NCI-H146 treated with DMSO at 0.1 percent for 48 hours (cell line): ENCODE measurements at regions not wholly inside any gene's neighbourhood (a gene's known extent, or its start where the extent isn't known, plus 50 kb on each side); places are given as distances from the start of the nearest gene placed in this dataset.
"Not testable (repeated sequence)": the region's sequence is repeated elsewhere in the genome, so short reads cannot be mapped to it uniquely, and the experiment has no call there.

Experiments
- DNase-seq: peaks from one replicate; lab custom pipeline; 2025; ENCODE audit not compliant: unreplicated experiment; lab: John Stamatoyannopoulos, UW

DNA sequence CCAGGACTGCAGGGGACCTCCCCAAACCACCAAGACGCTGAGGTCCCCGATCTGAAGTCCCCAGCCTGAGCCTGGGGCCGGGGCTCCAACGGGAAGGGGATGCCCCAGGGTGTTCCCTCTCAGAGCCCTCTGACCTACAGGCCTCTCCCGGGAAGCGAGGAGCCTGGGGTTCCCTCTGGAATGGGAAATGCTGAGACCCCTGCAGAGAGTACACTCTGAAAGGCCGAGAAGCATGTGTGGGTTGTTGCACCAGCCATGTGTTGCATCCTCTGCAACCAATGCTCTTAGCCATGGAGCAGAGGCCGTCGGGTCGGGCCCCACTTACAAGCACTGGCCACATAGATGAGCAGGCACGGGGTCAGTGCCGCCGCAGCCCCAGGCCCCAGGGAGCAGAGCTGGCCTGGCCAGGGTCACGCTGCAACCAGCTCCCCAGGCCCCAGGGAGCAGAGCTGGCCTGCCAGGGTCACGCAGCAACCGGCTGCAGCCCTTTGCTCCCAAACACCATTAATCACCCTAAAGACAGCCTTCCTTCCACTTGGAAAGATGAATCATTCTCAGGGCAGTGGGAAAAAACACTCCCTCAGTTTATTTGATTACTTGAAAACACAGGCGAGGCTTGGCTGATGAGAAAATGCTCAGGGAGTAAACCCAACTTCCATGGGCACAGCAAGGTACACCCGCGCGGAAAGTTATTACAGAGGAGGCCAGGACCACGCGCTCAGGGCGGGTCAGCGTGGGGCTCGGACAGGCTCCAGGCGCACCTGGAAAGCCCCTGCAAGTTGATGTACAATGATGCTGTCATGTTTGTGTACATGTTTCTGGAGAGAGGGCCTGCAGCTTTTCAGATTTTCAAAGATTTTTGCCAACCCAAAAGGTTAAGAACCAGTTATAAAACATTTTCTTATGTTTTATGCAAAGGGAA lies 78.0 kb upstream of the AFDN start:
- DNase-seq, result no peak

DNA sequence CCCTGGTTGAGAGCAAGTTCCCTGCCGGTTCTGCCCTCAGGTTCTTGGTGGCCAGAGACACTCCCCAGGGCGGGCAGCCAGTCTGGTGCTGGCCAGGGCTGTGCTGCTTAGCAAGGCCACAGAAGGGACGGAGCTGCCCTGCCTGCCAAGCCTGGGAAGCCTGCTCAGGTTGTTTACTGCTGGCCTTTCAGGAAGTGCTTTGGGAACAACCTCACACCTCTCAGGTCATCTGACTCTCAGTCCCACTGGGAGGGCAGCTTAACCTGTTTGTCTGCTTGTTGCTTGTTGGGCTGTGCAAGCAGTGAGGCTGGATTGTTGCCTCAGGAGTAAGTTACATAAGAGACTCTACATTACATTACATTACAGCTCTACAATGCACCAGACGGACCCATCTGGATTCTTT lies 75.8 kb upstream of the AFDN start:
- no peak for DNase-seq

DNA sequence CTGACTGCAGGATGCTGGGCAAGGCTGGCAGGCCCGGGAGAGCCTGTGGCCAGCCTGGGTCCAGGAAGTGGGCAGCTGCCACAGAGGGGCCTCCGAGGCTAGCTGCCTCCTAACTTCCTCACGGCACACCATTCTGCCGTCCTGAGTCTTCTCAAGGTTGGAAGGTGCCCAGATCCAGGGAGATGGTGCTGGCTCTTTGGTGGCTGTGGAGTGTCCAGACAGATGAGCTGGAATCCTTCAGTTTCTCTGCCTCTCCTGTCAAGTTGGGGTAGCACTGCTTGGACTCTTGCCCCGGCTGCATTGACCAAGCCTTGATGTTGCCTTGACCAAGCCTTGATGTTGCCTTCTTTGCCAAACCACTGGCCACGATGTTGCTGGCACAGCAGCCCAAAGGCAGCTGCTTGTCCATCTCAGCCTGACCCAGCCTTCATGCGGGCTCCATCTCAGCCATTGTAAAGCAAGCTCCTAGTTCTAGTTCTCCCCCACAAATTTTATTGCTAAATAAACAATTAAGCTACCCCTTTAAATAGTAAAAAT lies 75.1 kb upstream of the AFDN start:
- no peak for DNase-seq

DNA sequence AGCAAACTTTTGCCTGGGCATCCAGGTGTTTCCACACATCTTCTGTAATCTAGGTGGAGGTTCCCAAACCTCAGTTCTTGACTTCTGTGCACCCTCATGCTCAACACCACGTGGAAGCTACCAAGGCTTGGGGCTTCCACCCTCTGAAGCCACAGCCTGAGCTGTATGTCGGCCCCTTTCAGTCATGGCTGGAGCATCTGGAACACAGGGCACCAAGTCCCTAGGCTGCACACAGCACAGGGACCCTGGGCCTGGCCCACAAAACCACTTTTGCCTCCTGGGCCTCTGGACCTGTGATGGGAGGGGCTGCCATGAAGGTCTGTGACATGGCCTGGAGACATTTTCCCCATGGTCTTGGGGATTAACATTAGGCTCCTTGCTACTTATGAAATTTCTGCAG lies 73.4 kb upstream of the AFDN start:
- not testable (repeated sequence) for DNase-seq

DNA sequence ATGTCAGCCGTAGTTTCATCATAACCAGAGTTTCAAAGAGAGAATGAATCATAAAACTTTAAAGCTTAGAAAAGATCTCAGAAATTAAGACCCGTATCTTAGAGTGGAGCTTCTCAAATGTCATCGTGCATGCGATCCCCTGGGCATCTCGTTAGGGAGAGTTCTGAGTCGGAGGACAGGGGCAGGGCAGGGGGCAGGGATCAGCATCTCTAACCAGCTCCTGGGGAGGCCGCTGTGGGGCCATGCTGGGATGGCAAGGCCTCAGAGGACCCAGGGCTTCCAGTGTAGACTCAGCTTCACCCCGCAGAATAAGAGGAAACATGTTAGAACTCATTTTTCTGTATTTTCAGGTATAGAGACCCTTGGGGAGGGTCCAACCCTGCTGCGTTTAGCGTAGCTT lies 72.0 kb upstream of the AFDN start:
- no peak for DNase-seq

DNA sequence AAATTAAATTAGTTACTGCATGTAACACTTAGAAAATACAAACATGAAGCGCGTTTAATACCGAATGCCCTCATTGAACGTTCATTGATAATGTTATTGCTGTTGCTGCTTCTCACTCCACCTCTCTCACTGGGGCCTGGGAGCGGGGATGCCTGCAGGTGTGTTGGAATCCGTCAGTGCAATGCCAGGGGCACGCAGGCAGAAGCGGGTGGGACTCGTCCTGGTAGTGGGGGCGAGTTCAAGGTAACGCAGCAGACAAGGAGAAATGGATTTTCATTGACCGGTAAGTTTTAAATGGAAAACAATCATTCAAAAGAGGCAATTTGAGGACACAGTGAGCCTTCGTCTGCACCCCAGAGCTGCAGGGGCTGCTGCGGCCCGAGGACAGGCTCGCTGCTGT lies 71.2 kb upstream of the AFDN start:
- no peak for DNase-seq

DNA sequence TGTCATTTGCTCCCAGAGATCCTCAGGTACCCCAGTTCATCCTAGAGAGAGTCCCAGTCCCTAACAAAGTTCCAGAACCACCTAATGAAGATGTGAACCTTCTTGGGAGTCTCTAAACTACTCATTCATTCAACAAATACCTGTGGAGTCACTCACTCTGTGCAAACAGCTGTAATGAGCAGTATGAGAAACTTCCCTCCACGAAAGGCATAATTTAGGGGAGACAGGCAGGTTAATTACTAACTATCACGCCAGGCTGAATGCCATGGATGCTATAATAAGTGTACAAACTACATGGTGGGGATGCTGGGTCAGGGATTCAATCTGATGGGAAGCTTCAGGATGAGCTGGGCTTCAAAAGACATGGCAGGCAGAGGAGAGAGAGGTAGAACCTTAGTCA lies 70.1 kb upstream of the AFDN start:
- DNase-seq, result no peak

DNA sequence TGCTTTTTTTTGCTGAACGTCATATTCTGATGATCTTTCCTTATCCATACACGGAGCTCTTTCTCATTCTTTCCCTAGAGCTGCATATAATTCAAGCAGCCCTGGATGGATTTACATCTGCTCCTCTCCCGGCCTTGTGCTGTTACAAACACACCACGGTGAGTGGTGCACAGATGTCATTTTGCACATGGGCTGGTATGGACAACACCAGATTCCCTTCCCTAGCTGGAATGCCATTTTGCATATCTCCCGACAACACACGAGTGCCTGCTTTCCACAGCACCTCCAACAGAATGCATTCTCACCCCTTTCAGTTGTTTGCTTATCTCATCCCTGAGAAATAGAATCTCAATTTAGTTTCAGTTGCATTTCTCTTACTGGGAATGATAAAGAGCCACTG lies 69.5 kb upstream of the AFDN start:
- no peak for DNase-seq

DNA sequence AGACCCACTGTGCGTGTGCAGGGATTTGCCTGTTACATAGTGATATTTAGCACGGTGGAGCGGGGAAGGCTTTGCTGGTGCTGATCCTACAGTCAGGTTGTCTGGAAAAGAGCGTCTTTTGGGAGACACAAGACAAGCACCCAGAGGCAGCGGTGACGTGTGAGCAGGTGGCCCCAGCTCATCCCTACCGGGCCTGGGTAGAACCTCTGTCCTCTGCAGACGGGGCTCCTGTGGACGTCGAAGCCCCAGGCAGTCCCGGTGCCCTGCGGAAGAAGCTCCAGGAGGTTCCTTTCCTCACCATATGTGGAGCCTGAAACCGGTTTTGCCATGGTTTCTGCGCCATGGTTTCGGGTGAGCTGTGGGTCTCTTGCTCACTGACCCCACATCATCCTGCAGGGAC lies 68.9 kb upstream of the AFDN start:
- no peak for DNase-seq

DNA sequence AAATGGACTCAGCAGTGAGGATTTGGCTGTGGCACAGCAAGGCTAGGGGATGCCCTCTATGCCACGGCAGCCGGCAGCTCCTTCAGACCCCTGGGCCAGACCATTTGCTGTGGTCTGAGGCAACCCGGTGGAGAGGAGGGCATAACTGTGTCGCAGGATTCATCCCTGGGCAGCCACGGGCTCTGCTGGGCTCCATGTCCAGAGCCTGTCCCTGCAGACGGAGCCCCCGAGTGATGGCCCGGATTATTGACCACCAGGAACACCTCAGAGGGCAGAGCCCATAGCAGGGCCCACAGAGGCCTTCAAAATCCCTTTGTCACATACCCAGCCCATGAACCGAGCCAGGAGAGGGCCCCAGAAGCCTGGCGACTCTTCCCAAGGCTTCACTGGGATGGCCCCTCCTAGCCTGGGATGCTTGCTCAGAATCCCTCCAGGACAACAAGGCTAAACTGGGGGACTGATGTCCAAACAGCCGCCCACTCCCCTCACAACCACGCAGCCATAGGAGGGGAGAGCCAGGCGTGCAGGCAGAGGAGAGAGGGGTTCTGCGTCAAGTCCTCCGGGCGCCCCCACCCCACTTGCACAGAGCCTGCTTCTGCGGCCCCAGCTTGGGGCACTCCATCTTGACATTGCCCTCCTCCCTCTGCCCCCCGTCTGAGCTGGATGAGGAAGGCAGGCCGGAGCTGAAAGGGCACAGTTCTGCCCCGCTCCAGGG lies 68.2 kb upstream of the AFDN start:
- DNase-seq, result no peak

DNA sequence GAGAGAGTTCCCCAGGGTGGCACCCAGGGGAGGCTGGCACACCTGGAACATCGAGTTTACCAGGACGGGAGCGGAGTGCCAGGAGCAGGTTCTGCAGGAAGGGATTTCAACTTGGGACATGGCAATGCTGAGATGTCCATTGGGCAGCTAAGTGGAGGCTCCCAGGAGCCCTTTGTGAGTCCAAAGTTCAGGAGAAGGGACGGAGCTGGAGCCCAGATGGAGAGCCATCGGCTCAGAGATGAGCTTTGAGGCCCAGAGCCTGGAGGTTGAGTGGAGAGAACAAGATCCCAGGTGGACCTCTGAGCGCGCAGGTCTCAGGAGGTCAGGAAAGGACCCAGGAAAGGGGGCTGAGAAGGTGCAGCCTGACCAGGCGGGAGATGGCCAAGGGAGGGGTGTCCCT lies 67.5 kb upstream of the AFDN start:
- DNase-seq, result no peak

DNA sequence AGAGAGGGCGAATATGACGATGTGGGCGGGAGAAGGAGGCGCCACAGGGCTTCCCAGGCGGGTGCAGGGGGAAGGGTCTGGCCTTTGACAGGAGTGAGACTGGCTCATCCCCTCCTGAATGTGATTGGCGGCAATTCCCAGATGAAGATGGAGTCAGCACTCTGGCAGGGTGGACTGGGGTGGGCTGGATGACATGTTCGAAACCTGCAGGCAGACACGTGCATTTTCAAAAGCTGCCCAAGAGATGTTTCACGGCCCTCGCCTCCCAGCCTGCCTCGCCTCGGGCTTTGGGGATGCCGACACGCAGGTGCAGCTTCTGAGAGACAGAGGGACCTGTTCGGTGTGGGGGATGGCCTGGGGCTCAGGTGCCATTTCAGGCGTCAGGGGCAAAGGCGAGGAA lies 66.8 kb upstream of the AFDN start:
- no peak for DNase-seq

DNA sequence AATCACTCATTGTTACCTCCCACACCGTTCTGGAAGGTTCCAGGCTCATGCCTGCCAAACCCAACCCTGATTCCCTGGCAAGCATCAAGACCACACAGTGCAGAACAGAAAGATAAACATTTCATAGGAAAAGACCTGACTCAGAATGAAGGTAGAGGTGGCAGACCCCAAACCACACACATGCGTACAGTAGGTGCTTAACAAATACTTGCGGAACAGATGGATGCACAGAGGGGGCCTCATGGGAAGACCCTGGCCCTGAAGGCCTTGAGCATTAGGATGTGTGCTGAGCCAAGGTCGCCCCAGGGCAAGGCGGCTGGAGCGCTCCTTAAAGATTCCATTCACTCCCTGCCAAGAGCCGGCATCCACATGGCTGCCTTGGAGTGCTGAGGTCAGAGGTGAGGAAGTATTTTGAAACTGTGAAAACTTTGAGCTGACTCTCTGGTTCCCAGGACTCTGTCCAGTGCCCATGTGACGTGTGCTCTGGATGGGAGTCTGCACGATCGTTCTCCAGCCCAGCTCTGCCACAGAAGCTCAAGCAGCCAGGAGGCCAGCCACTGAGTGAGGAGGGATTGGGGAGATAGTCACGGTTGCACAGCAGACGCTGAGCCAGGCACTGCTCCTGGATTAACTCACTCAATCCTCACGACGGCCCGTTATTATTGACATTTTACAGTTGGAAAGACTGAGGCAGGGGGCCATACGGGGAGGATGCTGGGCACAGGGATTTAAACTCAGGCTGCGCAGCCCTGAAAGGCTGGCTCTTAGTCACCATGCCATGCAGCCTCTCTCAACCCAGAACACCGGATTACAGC lies 65.5 kb upstream of the AFDN start:
- no peak for DNase-seq

DNA sequence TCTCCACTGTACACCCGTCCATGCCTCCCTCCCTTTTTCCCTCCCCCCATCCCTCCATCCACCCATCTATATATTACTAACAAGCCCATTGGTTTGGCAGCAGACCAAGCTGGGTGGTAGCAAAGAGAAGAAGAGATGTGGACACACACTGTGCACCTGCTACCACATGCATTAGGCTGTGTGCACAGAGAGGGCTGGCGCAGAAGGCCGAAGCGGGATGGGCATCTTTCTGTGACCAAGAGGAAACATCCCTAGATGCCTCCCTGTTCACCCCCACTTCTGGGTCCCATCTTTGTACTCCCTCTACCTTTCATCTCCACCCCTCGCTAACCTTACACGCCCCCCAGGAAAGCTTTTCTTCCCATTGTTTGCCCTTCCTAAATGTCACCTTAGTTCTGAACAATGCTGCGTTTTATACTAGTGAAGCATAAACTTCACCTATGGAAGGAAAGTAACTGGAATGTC lies 64.9 kb upstream of the AFDN start:
- DNase-seq, result no peak

DNA sequence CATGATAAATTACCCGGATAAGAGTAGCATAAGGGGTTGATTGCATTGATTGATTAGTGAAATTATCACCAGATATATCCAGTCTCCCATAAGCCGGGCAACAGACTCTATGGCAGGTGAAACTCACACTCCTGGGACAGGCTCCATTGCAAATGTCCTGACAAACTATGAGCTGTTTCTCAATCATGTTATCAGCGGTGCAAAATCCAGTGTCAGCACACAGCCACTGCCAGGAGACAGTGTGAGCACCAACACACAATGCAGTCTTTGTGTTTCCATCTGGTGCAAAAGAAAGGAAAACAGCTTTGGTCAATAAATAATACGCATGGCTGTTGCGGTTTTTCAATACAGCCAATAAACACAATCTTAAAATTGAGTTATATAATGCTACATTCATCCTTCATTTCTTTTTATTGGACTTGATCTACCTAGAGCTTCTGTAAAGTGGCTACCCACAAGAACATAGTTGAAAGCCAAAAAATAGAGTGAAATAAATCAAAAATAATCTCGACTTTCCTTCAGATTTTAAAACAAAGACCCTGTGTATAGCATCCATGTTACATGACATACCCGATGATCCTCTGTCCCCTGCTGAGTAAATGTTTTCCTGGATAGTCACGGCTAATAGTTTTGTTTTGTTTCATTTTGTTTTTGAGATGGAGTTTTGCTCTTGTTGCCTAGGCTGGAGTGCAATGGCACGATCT lies 64.3 kb upstream of the AFDN start:
- DNase-seq, result no peak

DNA sequence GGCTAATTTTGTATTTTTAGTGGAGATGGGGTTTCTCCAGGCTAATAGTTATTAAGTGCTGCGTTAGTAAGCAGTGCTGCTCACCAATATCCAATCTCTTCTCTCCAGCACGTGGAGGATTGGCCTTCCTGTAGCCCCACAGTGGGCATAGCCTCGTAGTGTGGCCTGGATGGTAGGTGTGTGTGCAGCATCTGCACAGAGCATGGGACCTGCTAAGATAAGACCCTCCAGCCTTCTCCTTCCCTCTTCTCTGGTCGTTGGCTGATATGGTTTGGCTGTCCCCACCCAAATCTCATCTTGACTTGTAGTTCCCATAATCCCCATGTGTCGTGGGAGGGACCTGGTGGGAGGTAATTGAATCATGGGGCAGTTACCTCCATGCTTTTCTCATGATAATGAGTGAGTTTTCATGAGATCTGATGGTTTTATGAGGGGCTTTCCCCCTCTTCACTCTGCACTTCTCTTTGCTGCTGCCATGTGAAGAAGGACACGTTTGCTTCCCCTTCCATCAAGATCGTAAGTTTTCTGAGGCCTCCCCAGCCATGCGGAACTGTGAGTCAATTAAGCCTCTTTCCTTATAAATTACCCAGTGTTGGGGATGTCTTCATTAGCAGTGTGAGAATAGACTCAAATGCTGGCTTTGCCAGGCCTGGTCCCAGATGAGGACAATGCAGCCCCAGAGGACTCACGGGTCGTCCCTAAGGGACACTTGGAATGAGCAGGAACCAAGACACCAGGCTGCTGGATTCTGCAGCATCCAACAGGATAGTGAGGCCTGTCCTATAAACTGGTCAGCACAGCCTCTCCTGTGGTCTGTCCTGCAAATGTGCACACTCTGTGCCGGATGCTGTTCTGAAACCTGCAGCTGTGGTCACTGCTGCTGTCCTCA lies 63.4 kb upstream of the AFDN start:
- DNase-seq, result no peak

DNA sequence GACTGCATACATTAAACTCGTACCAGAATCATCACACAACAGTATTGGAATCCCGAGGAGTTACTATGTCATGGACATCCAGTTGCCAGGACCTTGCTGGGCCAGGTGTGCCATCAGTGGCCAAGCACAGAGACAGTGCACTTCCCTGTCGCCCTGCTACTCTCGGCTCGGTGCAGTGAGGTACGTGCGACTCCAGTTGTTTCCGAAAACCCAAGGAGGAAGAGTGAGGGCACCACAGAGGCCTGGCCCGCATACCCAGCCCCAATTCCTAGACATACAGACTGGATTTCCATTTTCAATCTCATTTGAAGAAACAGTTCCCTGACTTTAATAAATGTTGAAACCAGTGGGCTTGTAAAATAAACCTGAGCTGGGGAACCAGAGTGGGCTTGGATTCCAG lies 62.5 kb upstream of the AFDN start:
- no peak for DNase-seq

DNA sequence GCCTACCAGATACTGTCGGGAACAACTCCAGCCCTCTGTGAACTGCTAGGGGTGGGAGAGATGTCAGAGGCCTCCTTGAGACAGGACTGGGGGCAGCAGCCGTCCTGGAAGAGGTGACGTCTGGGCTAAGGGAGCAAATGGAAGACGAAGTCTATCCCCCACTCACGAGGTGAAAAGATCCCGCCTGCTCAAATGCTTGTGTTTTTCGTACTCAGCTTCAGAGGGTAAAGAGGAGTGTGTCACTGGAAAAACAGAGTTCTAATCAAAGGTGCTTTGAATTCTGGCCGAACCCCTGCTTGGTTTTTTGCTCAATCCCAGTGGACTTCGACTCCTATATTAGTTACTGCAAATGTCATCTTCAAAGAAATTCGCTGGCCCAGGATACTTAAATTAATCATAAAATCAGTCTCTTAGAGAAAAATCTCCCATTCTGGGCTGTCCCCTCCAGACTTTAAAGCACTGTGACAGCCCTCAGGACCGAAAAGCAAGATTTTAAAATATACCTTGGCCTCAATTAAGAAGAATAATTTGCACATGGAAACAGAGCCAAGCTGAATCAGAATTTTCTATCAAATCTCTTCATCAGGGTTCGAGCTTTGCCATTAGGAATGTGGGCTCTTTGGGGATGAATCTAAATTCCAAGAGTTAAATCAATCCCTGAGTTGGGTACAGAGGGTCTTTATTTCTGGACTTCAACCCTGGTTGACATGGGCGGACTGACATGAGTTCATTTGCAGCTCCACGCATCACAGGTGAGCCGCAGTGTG lies 61.8 kb upstream of the AFDN start:
- no peak for DNase-seq
